Osteocyte (in vitro differentiated cells): ENCODE measurements at regions not wholly inside any gene's neighbourhood (a gene's known extent, or its start where the extent isn't known, plus 50 kb on each side); places are given as distances from the start of the nearest gene placed in this dataset.
"Not testable (repeated sequence)": the region's sequence is repeated elsewhere in the genome, so short reads cannot be mapped to it uniquely, and the experiment has no call there.

Source experiments
- DNase-seq: peaks from one replicate; pipeline ENCODE4 v3.0.0; 2021; ENCODE audit warnings: mixed read lengths; ENCODE audit not compliant: unreplicated experiment; ENCODE audit errors: extremely low spot score
- H3K27ac Mint-ChIP-seq: one replicate; pipeline ENCODE4 v1.8.0; 2021; ENCODE audit warnings: mild to moderate bottlenecking, mixed read lengths; ENCODE audit not compliant: unreplicated experiment
- H3K27me3 Mint-ChIP-seq: one replicate; pipeline ENCODE4 v1.8.0; 2021; ENCODE audit warnings: mixed read lengths; ENCODE audit not compliant: unreplicated experiment
- H3K36me3 Mint-ChIP-seq: one replicate; pipeline ENCODE4 v1.8.0; 2021; ENCODE audit warnings: mixed read lengths; ENCODE audit not compliant: unreplicated experiment
- H3K4me1 Mint-ChIP-seq: one replicate; pipeline ENCODE4 v1.8.0; 2021; ENCODE audit warnings: mixed read lengths; ENCODE audit not compliant: unreplicated experiment
- H3K4me3 Mint-ChIP-seq: one replicate; pipeline ENCODE4 v1.8.0; 2021; ENCODE audit warnings: mild to moderate bottlenecking, moderate library complexity, mixed read lengths; ENCODE audit not compliant: unreplicated experiment
- H3K9me3 Mint-ChIP-seq: one replicate; pipeline ENCODE4 v1.8.0; 2021; ENCODE audit warnings: mixed read lengths; ENCODE audit not compliant: unreplicated experiment
- CTCF ChIP-seq: fragments of 200-600 bp; sonication (generic); IDR thresholded peaks from 2 replicates; pipeline ENCODE4 v1.5.0; 2021; ENCODE audit warnings: antibody characterized with exemption, mild to moderate bottlenecking, moderate library complexity

- Mint-ChIP-seq H3K27ac (no peak overlapping the region), H3K36me3 (no peaks in the 10 kb centered on the region), H3K27me3 (no peaks in the 10 kb centered on the region), H3K4me1 (peaks cover 9% of the 10 kb centered on the region), H3K9me3 (no peaks in the 10 kb centered on the region), H3K4me3 (no peak overlapping the region)
- DNase-seq: no peak
- TF ChIP-seq CTCF: no peak
These were observed 338.4 kb upstream of the IRAK1BP1 start for GRCh38 chr6:78528926-78529325.

DNA sequence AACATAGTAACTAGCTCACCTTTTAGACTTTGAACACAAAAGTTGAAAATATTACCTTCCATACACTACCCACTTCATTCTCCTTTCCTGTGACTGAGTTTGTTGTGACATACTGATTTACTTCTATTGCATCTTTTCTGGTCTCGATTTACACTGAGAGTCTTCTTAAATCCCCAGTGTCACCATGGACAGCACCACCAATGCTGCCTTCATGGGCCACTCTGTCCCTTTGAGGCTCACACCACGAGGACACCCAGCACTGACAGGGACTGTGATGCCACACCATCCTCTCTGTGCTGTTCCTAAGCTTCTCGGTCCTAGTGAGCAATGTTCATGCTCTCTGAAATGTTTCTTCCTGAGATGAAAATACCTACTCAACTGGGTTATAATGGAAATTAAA, 337.1 kb upstream of the IRAK1BP1 start:
- TF ChIP-seq CTCF: no peak
- no peak for DNase-seq
- peaks cover 15% of the 10 kb centered on the region for H3K4me1 Mint-ChIP-seq
- no peaks in the 10 kb centered on the region for H3K9me3 Mint-ChIP-seq
- H3K27ac Mint-ChIP-seq: no peak overlapping the region
- no peaks in the 10 kb centered on the region for H3K27me3 Mint-ChIP-seq
- H3K4me3 Mint-ChIP-seq: no peak overlapping the region
- no peaks in the 10 kb centered on the region for H3K36me3 Mint-ChIP-seq

GRCh38 chr6:78533426-78533825, 333.9 kb upstream of the IRAK1BP1 start:
- Mint-ChIP-seq H3K27ac (peak overlapping the region; percentile 25), H3K27me3 (no peaks in the 10 kb centered on the region)
- DNase-seq: no peak

GRCh38 chr6:78533876-78534275, 333.5 kb upstream of the IRAK1BP1 start:
- Mint-ChIP-seq H3K27ac (peak overlapping the region; percentile 25), H3K36me3 (no peaks in the 10 kb centered on the region), H3K4me1 (peaks cover 18% of the 10 kb centered on the region), H3K4me3 (no peak overlapping the region), H3K9me3 (no peaks in the 10 kb centered on the region), H3K27me3 (no peaks in the 10 kb centered on the region)
- no peak for DNase-seq
- TF ChIP-seq CTCF: no peak

More at GRCh38 chr6:78533426-78533825, 333.9 kb upstream of the IRAK1BP1 start:
- TF ChIP-seq CTCF: no peak
- H3K9me3 Mint-ChIP-seq: no peaks in the 10 kb centered on the region
- no peaks in the 10 kb centered on the region for H3K36me3 Mint-ChIP-seq
- H3K4me1 Mint-ChIP-seq: peaks cover 18% of the 10 kb centered on the region
- peak overlapping the region; percentile 26 for H3K4me3 Mint-ChIP-seq

DNA sequence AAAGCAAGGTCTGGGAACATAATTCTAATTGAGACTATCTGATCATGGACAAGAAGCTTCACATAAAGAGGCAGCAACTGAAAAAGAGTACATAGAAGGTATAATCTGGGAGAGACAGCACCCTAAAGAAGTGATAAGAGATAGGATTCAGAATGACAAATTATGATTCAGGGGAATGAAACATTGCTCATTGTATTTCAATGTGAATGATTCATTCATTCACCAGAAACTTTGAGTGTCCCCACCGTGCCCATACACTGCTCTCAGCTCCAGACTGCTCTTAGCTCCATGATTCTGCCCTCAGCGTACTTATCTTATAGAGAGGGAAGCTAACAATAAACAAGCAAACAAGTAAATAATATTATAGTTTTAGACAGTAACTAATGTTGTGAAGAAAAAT, 329.3 kb upstream of the IRAK1BP1 start:
- no peaks in the 10 kb centered on the region for H3K36me3 Mint-ChIP-seq
- H3K9me3 Mint-ChIP-seq: no peaks in the 10 kb centered on the region
- H3K4me1 Mint-ChIP-seq: peaks cover 18% of the 10 kb centered on the region
- no peak overlapping the region for H3K27ac Mint-ChIP-seq
- TF ChIP-seq CTCF: no peak
- H3K4me3 Mint-ChIP-seq: no peak overlapping the region
- no peak for DNase-seq
- no peaks in the 10 kb centered on the region for H3K27me3 Mint-ChIP-seq

DNA sequence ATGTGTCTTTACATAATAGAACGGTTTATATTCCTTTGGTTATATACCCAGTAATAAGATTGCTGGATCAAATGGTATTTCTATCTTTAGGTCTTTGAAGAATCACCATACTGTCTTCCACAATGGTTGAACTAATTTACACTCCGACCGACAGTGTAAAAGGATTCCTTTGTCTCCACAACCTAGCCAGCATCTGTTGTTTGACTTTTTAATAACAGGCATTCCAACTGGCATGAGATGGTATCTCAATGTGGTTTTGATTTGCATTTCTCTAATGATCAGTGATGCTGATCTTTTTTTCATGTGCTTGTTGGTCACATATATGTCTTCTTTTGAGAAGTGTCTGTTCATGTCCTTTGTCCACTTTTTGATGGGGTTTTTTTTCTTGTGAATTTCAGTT, 319.7 kb upstream of the IRAK1BP1 start:
- H3K4me3 Mint-ChIP-seq, H3K27ac Mint-ChIP-seq, H3K36me3 Mint-ChIP-seq, H3K9me3 Mint-ChIP-seq, H3K4me1 Mint-ChIP-seq, DNase-seq, H3K27me3 Mint-ChIP-seq: not testable (repeated sequence)
